HepG2 (cell line): ENCODE measurements at regions not wholly inside any gene's neighbourhood (a gene's known extent, or its start where the extent isn't known, plus 50 kb on each side); places are given as distances from the start of the nearest gene placed in this dataset.

Experiments
- ATAC-seq: fragments of 200-7000 bp; cut with Tn5 transposase; 3 replicates; pipeline ENCODE4 v1.9.1; 2020; ENCODE audit warnings: mild to moderate bottlenecking, moderate library complexity
- BruUV-seq: library from RNA; stranded (reverse); fragments of 400-500 nt; replicated peaks from 2 replicates; lab custom pipeline; 2021; lab: Mats Ljungman, UMichigan
- CTCF ChIA-PET: fragments of 300-600 bp; formaldehyde crosslinking; extraction: SDS; loops from one replicate; lab custom pipeline; 2021; ENCODE audit warnings: low total read pairs, inconsistent platforms, low intra/inter-chr PET ratio; lab: Yijun Ruan, JAX
- POLR2A ChIA-PET: fragments of 350-600 bp; sonication (Branson Sonifier 250); formaldehyde crosslinking; loops from one replicate; lab custom pipeline; 2020; ENCODE audit warnings: antibody characterized with exemption, inconsistent platforms; lab: Yijun Ruan, JAX
- DNase-seq: peaks from one replicate; pipeline ENCODE4 v3.0.0-alpha.2; 2015; ENCODE audit warnings: low spot score
- FAIRE-seq: peaks from 3 replicates; lab custom pipeline; 2011; peaks lifted over from hg19 to GRCh38; lab: Jason Lieb, UNC
- H2AFZ ChIP-seq: one replicate; pipeline ENCODE4 v1.6.1; 2011; ENCODE audit warnings: low read length, inconsistent platforms
- H3K27ac ChIP-seq: fragments of 300-600 bp; 3 replicates; pipeline ENCODE4 v1.8.0; 2011; ENCODE audit warnings: mixed run types, mild to moderate bottlenecking, mixed read lengths, low read length, inconsistent platforms; ENCODE audit not compliant: insufficient read depth; ENCODE audit errors: extremely low read length
- H3K27me3 ChIP-seq, 2 experiments: fragments of 200-600 bp in 1 of 2; 2 replicates in 1 of 2; 3 replicates in 1 of 2; pipeline versions ENCODE4 v1.6.0 to v1.8.0; 2011; ENCODE audit warnings: low read length in 2 of 2, mild to moderate bottlenecking in 2 of 2, moderate library complexity in 2 of 2, inconsistent platforms in 1 of 2; ENCODE audit not compliant: insufficient read depth in 2 of 2, control insufficient read depth in 1 of 2
- H3K36me3 ChIP-seq, 2 experiments: fragments of 200-600 bp in 1 of 2; replicated peaks in 1 of 2; 2 replicates in 1 of 2; 3 replicates in 1 of 2; pipeline versions ENCODE4 v1.5.1 to v1.8.0; 2011; ENCODE audit warnings: low read length in 2 of 2, inconsistent platforms in 1 of 2; ENCODE audit not compliant: insufficient read depth in 2 of 2, control insufficient read depth in 1 of 2
- H3K4me1 ChIP-seq: 2 replicates; pipeline ENCODE4 v1.5.1; 2012; ENCODE audit warnings: low read length, inconsistent platforms; ENCODE audit not compliant: insufficient read depth
- H3K4me2 ChIP-seq: 2 replicates; pipeline ENCODE4 v1.6.0; 2011; ENCODE audit warnings: low read depth, low read length, inconsistent platforms
- H3K4me3 ChIP-seq, 3 experiments: fragments of 200-600 bp in 1 of 3; sonication (generic), shearing (Covaris generic) in 1 of 3; replicated peaks in 1 of 3; 2 replicates each; pipeline ENCODE4 v1.5.1; 2011 to 2016; ENCODE audit warnings: low read length in 3 of 3, inconsistent platforms in 2 of 3, low read depth in 2 of 3, mild to moderate bottlenecking in 2 of 3, control low read depth in 1 of 3, mixed read lengths in 1 of 3; ENCODE audit not compliant: insufficient read depth in 1 of 3
- H3K79me2 ChIP-seq: one replicate; pipeline ENCODE4 v1.6.1; 2011; ENCODE audit warnings: low read length, inconsistent platforms; ENCODE audit not compliant: insufficient read depth
- H3K9ac ChIP-seq: 2 replicates; pipeline ENCODE4 v1.6.0; 2011; ENCODE audit warnings: mild to moderate bottlenecking, low read depth, low read length, inconsistent platforms; ENCODE audit not compliant: insufficient read depth
- H3K9me3 ChIP-seq: 2 replicates; pipeline ENCODE4 v1.5.1; 2012; ENCODE audit warnings: mild to moderate bottlenecking, low read length
- H4K20me1 ChIP-seq: 2 replicates; pipeline ENCODE4 v1.6.0; 2011; ENCODE audit warnings: inconsistent platforms, mild to moderate bottlenecking, low read length, moderate library complexity; ENCODE audit not compliant: insufficient read depth
- KLF13 ChIP-seq: sonication (generic); formaldehyde crosslinking; IDR thresholded peaks from 2 replicates; pipeline ENCODE4 v1.4.0; 2020; ENCODE audit warnings: mild to moderate bottlenecking, missing genetic modification reagents
- NKX3-1 ChIP-seq: sonication (generic); formaldehyde crosslinking; IDR thresholded peaks from 2 replicates; pipeline ENCODE4 v1.5.0; 2020; ENCODE audit warnings: missing genetic modification reagents
- SALL2 ChIP-seq: sonication (generic); formaldehyde crosslinking; IDR thresholded peaks from 2 replicates; pipeline ENCODE4 v1.8.1; 2023; ENCODE audit warnings: mild to moderate bottlenecking, missing genetic modification reagents, inconsistent platforms
- STAT6 ChIP-seq: sonication (generic); formaldehyde crosslinking; IDR thresholded peaks from 2 replicates; pipeline ENCODE4 v1.4.0; 2020; ENCODE audit warnings: missing genetic modification reagents, mild to moderate bottlenecking, borderline replicate concordance
- ZBTB38 ChIP-seq: sonication (generic); formaldehyde crosslinking; IDR thresholded peaks from 2 replicates; pipeline ENCODE4 v1.5.1; 2020; ENCODE audit warnings: mild to moderate bottlenecking, missing genetic modification reagents
- ZFP82 ChIP-seq: sonication (generic); formaldehyde crosslinking; IDR thresholded peaks from 2 replicates; pipeline ENCODE4 v1.5.1; 2020; ENCODE audit warnings: mild to moderate bottlenecking, missing genetic modification reagents, borderline replicate concordance
- ZNF629 ChIP-seq: sonication (generic); formaldehyde crosslinking; conservative IDR thresholded peaks from 2 replicates; pipeline ENCODE4 v1.5.0; 2020; ENCODE audit warnings: missing genetic modification reagents
- WGBS: methylation state at CpG from one replicate; pipeline ENCODE4 v1.1.6; 2017; ENCODE audit warnings: low lambda C conversion rate; 5-methylcytosine and 5-hydroxymethylcytosine counted together
- in situ Hi-C: cut with HindIII; loops from 2 replicates; pipeline ENCODE4 v1.10.0; 2017; ENCODE audit warnings: low pct_unique_long_range_greater_than_20kb; ENCODE audit not compliant: extremely low pct_ligation_motif_present
- intact Hi-C: fragments of 100-400 bp; cut with micrococcal nuclease; formaldehyde crosslinking; loops from one replicate; pipeline ENCODE4 v1.10.0; 2022; ENCODE audit not compliant: unreplicated experiment
- TF ChIP-seq, protein P1 (sequence below): fragments of 450-650 bp; IDR thresholded peaks from 2 replicates; pipeline ENCODE4 v1.6.1; 2017
- TF ChIP-seq, protein P2 (sequence below): IDR thresholded peaks from 2 replicates; pipeline ENCODE4 v1.6.1; 2016; ENCODE audit warnings: missing biosample characterization, missing genetic modification reagents, low read depth

GRCh38 chr4:15255537-15255936, 172.3 kb upstream of the C1QTNF7 start:
- 11% methylated on average over 4 of the region's 4 CpGs for WGBS
- ATAC-seq: no peak
- CTCF ChIA-PET: no interaction called here

More at GRCh38 chr4:15255537-15255936, 172.3 kb upstream of the C1QTNF7 start:
- Histone ChIP-seq H3K9ac (no peak overlapping the region), H4K20me1 (no peaks in the 10 kb centered on the region), H2AFZ (no peak overlapping the region), H3K4me1 (no peaks in the 10 kb centered on the region), H3K4me2 (no peak overlapping the region), H3K27me3 (no peaks in the 10 kb centered on the region), H3K4me3 (no peak overlapping the region), H3K36me3 (no peaks in the 10 kb centered on the region), H3K27ac (no peak overlapping the region), H3K79me2 (no peaks in the 10 kb centered on the region), H3K9me3 (no peaks in the 10 kb centered on the region)
- TF ChIP-seq SALL2 (CRISPR knock-in tag) (no peak), ZFP82 (CRISPR knock-in tag) (no peak), STAT6 (CRISPR knock-in tag) (no peak), NKX3-1 (CRISPR knock-in tag) (no peak), ZBTB38 (CRISPR knock-in tag) (no peak), ZNF629 (no peak), KLF13 (no peak)
- TF ChIP-seq, protein P1, sequence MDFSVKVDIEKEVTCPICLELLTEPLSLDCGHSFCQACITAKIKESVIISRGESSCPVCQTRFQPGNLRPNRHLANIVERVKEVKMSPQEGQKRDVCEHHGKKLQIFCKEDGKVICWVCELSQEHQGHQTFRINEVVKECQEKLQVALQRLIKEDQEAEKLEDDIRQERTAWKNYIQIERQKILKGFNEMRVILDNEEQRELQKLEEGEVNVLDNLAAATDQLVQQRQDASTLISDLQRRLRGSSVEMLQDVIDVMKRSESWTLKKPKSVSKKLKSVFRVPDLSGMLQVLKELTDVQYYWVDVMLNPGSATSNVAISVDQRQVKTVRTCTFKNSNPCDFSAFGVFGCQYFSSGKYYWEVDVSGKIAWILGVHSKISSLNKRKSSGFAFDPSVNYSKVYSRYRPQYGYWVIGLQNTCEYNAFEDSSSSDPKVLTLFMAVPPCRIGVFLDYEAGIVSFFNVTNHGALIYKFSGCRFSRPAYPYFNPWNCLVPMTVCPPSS: no peak
- TF ChIP-seq, protein P2, sequence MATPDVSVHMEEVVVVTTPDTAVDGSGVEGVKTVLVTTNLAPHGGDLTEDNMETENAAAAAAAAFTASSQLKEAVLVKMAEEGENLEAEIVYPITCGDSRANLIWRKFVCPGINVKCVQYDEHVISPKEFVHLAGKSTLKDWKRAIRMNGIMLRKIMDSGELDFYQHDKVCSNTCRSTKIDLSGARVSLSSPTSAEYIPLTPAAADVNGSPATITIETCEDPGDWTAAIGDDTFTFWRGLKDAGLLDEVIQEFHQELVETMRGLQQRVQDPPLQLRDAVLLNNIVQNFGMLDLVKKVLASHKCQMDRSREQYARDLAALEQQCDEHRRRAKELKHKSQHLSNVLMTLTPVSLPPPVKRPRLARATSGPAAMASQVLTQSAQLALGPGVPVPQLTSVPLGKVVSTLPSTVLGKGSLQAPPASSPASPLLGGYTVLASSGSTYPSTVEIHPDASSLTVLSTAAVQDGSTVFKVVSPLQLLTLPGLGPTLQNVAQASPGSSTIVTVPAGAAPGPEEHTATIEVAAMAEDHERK (CRISPR knock-in tag): no peak
- DNase-seq: no peak
- no peak for FAIRE-seq
- in situ Hi-C loops (no loop called here), intact Hi-C loops (no loop called here)
- POLR2A ChIA-PET: no interaction called here
- no TSS peak for BruUV-seq
